ENCODE measurements at regions not wholly inside any gene's neighbourhood (a gene's known extent, or its start where the extent isn't known, plus 50 kb on each side); places are given as distances from the start of the nearest gene placed in this dataset.

DNA sequence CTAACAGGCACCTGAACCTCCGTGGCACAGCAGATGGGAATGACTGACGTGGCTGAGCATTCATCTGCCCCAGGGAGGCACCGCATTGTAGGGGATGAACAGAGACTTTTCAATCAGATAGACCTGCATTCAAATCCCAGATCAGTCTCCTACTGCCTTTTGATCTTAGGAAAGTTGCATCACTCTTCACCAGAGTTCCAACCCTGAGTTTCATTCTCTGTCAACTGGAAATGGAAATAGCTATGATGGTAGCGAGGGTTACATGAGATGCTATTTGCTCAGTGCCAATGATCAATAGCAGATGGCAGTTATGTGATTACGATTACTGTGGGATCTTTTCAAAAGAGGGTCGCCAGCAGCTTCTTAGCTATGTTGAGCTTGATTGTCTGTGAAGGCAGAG, 189.3 kb upstream of the RFC3 start:
- DNase-seq (ENCODE audit: low spot score), result no peak

DNA sequence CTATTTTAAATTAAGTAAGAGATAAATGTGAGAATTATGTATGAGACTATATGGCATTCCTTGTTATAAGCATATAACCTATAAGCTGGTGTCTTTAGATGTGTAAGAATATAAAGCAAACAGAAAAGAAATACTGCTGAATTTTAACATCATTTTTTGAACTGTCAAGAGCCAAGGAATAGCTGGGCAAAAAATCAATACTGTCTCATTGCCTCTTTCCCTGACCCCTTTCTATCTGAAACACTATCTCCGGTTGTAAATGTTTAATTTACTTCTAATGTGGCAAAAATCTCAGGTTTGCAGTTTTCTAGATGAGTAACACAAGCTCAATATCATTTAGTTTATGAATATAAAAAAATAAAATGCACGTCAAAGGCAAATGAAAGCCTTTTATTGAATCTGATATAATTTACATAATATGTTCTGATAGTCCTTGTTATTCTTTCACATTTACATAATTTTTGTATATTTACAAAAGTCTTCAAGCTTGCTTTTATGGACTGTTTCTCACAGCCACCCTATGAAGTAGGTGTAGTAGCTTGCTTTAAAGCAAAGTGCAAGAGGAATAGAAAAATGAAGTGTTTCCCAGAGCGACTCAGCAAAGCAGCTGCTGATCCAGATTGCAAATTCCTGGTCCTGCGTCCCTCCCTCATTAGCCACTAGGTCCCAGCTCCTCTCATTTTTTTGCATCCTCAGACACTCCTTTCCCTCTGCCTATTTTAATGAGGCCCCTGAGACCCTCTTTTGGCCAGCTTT, 188.2 kb upstream of the RFC3 start:
- no peak for DNase-seq (ENCODE audit: low spot score)

GRCh38 chr13:33633701-33634545, 184.0 kb upstream of the RFC3 start:
- DNase-seq (ENCODE audit: low spot score), result no peak

GRCh38 chr13:33634546-33634982, 183.4 kb upstream of the RFC3 start:
- no peak for DNase-seq (ENCODE audit: low spot score)

DNA sequence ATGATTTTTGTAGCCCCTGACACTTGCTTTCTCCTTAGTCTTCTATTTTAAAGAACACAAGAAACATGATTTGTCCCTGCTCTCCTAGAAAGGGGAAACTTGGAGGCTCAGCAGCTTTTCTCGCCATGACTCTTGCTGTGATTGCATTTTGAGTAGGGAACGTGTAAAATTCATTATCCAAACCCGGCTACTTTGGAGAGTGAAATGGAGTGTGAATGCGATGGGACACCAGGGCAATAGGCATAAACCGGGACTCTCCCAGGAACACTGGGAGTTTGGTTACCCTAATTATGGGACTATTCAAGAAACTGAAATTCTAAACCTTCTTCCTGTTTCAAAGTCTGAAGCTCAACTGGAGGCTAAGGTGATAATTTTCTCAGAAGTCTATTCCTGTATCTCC, 181.7 kb upstream of the RFC3 start:
- DNase-seq (ENCODE audit: low spot score), result no peak

DNA sequence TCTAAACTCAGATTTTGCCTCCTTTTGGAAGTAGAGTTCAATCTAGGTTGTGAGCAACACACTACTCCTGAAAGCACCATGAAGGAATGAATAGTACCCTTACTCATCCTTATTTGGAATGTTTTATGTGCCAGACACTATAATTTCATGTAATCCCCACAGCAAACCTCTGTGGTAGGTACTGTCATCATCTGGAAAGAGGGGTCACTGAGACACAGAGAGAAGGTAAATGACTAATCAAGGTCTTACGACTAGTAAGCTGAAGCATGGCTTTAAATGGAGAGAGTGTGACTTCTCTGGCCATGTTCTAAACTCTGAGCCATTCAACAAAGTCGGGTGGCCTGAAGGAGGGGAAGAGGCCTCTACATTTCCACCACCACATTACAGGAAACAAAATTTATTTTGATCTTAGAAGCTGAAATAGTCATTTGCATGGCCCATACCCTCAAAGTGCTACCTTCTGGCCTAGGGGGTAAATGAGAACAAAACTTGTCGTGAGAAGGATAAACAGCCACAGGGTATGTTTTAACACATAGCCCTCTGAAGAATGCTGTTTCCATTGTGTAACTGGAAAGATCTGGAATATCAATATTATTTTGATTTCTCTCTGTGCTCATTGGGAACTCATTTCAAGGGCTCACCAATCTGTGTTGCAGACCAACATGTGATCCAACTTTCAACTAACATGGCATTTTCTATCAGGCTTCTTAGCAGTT, 180.8 kb upstream of the RFC3 start:
- no peak for DNase-seq (ENCODE audit: low spot score)

DNA sequence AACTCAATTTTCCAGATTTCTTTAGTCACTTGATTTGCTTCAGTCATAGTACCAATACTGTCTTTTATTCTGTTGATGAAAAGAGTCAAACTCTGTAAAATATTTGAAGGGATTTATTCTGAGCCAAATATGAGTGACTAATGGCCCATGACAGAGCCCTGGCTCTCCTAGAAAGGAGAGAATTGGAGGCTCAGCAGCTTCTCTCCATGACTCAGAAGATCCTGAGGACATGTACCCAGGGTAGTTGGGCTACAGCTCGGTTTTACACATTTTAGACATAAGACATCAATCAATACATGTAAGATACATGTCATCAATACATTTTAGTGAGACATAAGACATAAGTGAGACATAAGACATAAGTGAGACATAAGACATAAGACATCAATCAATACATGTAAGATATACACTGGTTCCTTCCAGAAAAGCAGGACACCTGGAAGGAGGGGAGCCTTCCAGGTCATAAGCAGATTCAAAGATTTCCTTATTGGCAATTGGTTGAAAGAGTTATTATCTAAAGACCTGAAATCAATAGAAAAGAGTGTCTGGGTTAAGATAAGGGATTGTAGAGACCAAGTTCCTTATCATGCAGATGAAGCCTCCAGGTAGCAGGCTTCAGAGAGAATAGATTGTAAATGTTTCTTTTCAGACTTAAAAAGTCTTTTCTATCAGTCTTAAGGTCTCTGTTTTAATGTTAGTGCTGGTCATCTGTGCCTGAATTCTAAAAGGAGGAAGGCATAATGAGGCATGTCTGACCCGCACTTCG, 179.8 kb upstream of the RFC3 start:
- DNase-seq (ENCODE audit: low spot score), result peak; percentile 9

- DNase-seq (ENCODE audit: low spot score), result no peak
These were observed 178.8 kb upstream of the RFC3 start for GRCh38 chr13:33639158-33639557.

DNA sequence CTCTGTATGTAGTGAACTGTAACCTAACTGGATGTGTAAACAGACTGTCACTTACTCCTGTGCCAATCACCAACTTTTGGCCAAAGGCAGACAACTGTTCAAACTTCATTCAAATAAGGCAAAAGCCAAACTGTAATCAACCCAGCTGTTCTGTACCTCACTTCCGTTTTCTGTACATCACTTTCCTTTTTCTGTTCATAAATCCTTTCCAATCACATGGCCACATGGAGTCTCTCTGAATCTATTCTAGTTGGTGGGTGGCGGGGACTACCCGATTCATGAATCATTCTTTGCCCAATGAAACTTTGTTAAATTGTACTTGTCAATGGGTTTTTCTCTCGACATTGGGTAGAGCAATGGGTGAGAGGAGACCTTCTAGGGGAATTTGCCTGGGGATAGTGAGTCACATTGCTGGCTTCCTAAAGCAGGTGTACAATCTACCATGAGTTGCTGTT, 178.3 kb upstream of the RFC3 start:
- DNase-seq (ENCODE audit: low spot score), result no peak

DNA sequence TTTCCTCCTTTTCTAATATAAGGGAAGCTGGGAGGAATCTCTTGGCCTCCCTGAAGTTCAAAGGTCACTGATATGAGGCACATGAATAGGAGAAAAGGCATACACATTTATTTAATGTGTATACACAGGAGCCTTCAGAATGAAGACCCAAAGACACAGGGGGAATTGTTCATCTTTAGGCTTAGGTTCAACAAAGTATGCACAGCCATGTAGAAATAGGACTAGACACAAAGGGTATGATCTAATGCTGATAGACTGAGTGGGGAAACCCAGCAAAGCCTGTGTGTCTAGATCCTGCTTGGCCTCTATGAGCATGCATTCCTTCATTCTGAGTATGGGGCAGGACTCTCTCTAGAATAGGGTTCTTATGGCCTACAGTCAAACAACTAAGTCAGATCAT, 177.1 kb upstream of the RFC3 start:
- DNase-seq (ENCODE audit: low spot score), result no peak

DNA sequence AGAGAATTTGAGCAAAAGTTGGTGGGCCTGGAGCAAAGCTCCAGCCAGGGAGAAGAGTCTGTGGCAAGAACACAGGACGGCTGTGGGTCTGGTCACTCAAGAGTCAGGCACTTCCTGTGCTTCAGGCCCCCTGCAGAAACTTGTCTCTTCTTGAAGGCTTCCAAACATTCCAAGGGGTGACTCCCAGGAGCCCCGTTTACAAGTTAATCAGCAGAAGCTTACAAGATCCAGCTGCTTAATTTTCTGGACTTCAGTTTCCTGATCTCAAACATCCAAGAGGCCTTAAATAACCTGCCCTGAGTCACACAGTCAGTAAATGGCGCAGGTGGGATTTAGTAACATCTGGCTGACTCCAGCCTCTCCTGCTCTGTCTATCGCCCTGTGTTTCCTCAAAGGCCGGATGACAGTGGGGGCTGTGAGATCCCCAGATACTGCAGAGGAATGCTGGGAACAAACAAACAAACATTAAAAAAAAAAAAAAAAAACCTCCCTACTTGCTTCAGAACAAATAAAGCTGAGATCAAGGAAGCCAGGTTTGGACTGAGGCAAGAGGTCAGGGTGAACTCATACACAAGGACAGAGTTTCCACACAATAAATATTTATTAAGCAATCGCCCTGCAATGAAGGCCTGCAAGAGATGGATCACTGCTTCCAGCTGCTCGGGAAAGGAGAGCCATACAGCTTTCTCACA, 175.4 kb upstream of the RFC3 start:
- no peak for DNase-seq (ENCODE audit: low spot score)

- no peak for DNase-seq (ENCODE audit: low spot score)
These were observed 173.1 kb upstream of the RFC3 start for GRCh38 chr13:33644581-33645543.

GRCh38 chr13:33645591-33646554, 172.1 kb upstream of the RFC3 start:
- no peak for DNase-seq (ENCODE audit: low spot score)

DNA sequence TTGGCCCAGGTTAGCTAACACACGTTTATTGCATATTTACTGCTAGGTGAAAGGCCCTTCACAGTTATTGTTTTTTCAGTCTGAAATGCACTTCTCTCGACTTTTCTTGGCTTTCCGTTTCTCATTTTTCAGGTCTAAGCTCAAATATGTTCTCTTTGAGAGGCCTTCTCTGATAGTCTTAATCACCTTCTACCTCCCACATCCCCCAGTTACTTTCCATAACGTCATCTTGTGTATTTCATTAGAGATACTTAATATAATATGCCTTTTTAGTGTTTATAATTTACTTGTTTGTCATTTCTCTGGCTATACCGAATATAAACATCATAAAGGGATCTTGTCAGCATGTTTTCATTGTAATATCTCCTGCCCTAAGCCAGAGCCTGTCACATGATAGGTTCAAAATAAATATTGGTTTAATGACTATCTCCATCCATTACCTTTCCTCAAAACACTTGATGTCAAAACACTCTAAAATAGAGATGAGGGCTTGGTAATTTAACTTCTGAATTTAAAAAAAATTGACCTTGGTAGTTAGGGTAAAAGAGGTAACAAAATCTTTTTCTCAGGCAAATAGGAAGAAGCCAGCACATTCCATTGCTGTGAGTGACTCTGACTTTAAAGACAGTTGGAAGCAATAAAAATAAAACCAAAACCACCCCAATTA, 168.6 kb upstream of the RFC3 start:
- no peak for DNase-seq (ENCODE audit: low spot score)

DNA sequence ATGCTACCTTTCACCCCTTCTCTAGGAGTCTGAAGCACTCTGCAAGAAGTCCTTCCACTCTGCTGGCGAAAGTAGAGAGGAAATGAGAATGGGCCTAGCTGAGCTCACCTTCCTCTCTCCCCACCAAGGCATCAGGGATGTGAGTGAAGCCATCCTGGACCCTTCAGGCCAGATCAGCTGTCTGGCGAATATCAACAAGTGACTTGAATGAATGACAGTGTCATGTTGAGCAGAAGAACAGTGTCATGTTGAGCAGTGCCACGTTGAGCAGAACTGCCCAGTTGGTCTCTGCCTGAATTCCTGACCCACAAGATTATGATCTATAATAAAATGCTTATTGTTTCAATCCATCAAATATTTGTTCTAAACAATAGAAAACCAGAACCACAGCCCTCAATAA, 166.2 kb upstream of the RFC3 start:
- no peak for DNase-seq (ENCODE audit: low spot score)

GRCh38 chr13:33657274-33657673, 160.7 kb upstream of the RFC3 start:
- DNase-seq (ENCODE audit: low spot score), result no peak

- DNase-seq (ENCODE audit: low spot score), result no peak
These were observed 158.5 kb upstream of the RFC3 start for GRCh38 chr13:33659466-33659865.

DNA sequence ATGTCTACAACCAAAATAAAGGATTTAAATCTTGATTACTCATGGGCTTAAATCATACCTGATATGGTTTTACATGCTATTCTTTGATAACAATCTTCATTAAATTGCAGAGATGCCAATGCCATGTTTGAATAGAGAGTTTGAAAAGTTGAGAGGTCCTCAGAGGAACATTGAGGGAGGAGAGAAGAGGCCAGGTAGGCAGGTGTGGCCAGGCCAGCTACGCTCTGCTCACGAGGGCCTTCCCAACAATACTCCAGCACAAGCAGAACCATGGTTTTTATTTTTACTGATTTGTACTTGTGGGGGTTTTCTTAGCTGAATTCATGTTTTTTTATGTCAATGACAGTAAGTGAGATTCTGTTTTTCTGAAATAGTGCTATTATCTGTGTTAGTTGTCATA, 158.1 kb upstream of the RFC3 start:
- DNase-seq (ENCODE audit: low spot score), result no peak

All from RKO (cell line).